ENCODE measurements at regions not wholly inside any gene's neighbourhood (a gene's known extent, or its start where the extent isn't known, plus 50 kb on each side); places are given as distances from the start of the nearest gene placed in this dataset.

- Histone ChIP-seq H3K79me2 (replicated peaks; ENCODE audit: insufficient read depth, low read length) (no peaks in the 10 kb centered on the region), H3K27me3 (ENCODE audit: insufficient read depth, low read depth, low read length) (no peaks in the 10 kb centered on the region), H3K9ac (ENCODE audit: low read length) (no peak overlapping the region), H3K4me2 (ENCODE audit: low read length) (no peak overlapping the region), H3K9me2 (ENCODE audit: insufficient read depth, low read length) (no peaks in the 10 kb centered on the region), H3K4me3 (ENCODE audit: low read length) (no peak overlapping the region), H3K27ac (ENCODE audit: low read length) (no peak overlapping the region), H3K36me3 (ENCODE audit: insufficient read depth, low read length) (no peaks in the 10 kb centered on the region), H2AFZ (ENCODE audit: low read depth, low read length) (no peak overlapping the region), H4K20me1 (ENCODE audit: insufficient read depth) (no peaks in the 10 kb centered on the region), H3K9me3 (ENCODE audit: low read length) (no peaks in the 10 kb centered on the region), H3F3A (ENCODE audit: insufficient read depth, low read length, poor library complexity, severe bottlenecking) (no peaks in the 10 kb centered on the region)
- no peak for TF ChIP-seq REST (IDR thresholded peaks at IDR 0.05; ENCODE audit: borderline replicate concordance)
- TF ChIP-seq CTCF (IDR thresholded peaks at IDR 0.05; ENCODE audit: poor library complexity, severe bottlenecking) = no peak
- TF ChIP-seq EZH2 (IDR thresholded peaks at IDR 0.05; ENCODE audit: borderline replicate concordance, insufficient read depth, low read length, poor library complexity, severe bottlenecking) = no peak
- no peak for TF ChIP-seq POLR2AphosphoS5 (IDR thresholded peaks at IDR 0.05)
- no peak for TF ChIP-seq MXI1 (conservative IDR thresholded peaks at IDR 0.05; ENCODE audit: poor library complexity, severe bottlenecking)
- TF ChIP-seq TAF1 (IDR thresholded peaks at IDR 0.05; ENCODE audit: low read depth) = no peak
- TF ChIP-seq RAD21 (conservative IDR thresholded peaks at IDR 0.05) = no peak
- no peak for TF ChIP-seq EP300 (conservative IDR thresholded peaks at IDR 0.05; ENCODE audit: poor library complexity, severe bottlenecking)
- TF ChIP-seq SMC3 (conservative IDR thresholded peaks at IDR 0.05; ENCODE audit: poor library complexity) = no peak
Observed at GRCh38 chr5:9690751-9691150, 60.6 kb upstream of the TAS2R1 start.

GRCh38 chr5:9686216-9686615 is 56.1 kb upstream of the TAS2R1 start:
- no peak for TF ChIP-seq CTCF (IDR thresholded peaks at IDR 0.05; ENCODE audit: poor library complexity, severe bottlenecking)
- no peak for TF ChIP-seq EP300 (conservative IDR thresholded peaks at IDR 0.05; ENCODE audit: poor library complexity, severe bottlenecking)
- no peak for TF ChIP-seq EZH2 (IDR thresholded peaks at IDR 0.05; ENCODE audit: borderline replicate concordance, insufficient read depth, low read length, poor library complexity, severe bottlenecking)
- TF ChIP-seq REST (IDR thresholded peaks at IDR 0.05; ENCODE audit: borderline replicate concordance) = no peak
- TF ChIP-seq RAD21 (conservative IDR thresholded peaks at IDR 0.05) = no peak
- TF ChIP-seq MXI1 (conservative IDR thresholded peaks at IDR 0.05; ENCODE audit: poor library complexity, severe bottlenecking) = no peak
- TF ChIP-seq TAF1 (IDR thresholded peaks at IDR 0.05; ENCODE audit: low read depth) = no peak
- TF ChIP-seq POLR2AphosphoS5 (IDR thresholded peaks at IDR 0.05) = no peak
- no peak for TF ChIP-seq SMC3 (conservative IDR thresholded peaks at IDR 0.05; ENCODE audit: poor library complexity)
- no peaks in the 10 kb centered on the region for H3K9me2 ChIP-seq (ENCODE audit: insufficient read depth, low read length)
- H3K9me3 ChIP-seq (ENCODE audit: low read length) = no peaks in the 10 kb centered on the region
- no peak overlapping the region for H3K27ac ChIP-seq (ENCODE audit: low read length)
- no peak overlapping the region for H2AFZ ChIP-seq (ENCODE audit: low read depth, low read length)
- no peak overlapping the region for H3K4me3 ChIP-seq (ENCODE audit: low read length)
- H3F3A ChIP-seq (ENCODE audit: insufficient read depth, low read length, poor library complexity, severe bottlenecking) = no peaks in the 10 kb centered on the region
- H4K20me1 ChIP-seq (ENCODE audit: insufficient read depth) = no peaks in the 10 kb centered on the region
- no peaks in the 10 kb centered on the region for H3K27me3 ChIP-seq (ENCODE audit: insufficient read depth, low read depth, low read length)
- H3K9ac ChIP-seq (ENCODE audit: low read length) = no peak overlapping the region
- H3K4me2 ChIP-seq (ENCODE audit: low read length) = no peak overlapping the region
- no peaks in the 10 kb centered on the region for H3K36me3 ChIP-seq (ENCODE audit: insufficient read depth, low read length)
- no peaks in the 10 kb centered on the region for H3K79me2 ChIP-seq (replicated peaks; ENCODE audit: insufficient read depth, low read length)

Data from neural cell (in vitro differentiated cells).